Fibroblast of lung (primary cell): ENCODE measurements at regions not wholly inside any gene's neighbourhood (a gene's known extent, or its start where the extent isn't known, plus 50 kb on each side); places are given as distances from the start of the nearest gene placed in this dataset.

ENCODE experiments used
- DNase-seq, 2 donors: peaks; one replicate each; pipeline versions ENCODE4 v3.0.0 to v3.0.0-alpha.2; 2010; ENCODE audit warnings: low read depth in 2 of 2
- H2AFZ ChIP-seq: 2 replicates; pipeline ENCODE4 v1.5.1; 2012; ENCODE audit warnings: low read length, control low read depth, inconsistent platforms
- H3K27ac ChIP-seq: 2 replicates; pipeline ENCODE4 v1.5.1; 2011; ENCODE audit warnings: low read length, control low read depth; ENCODE audit not compliant: insufficient read depth
- H3K27me3 ChIP-seq: 2 replicates; pipeline ENCODE4 v1.5.1; 2011; ENCODE audit warnings: mild to moderate bottlenecking, low read length; ENCODE audit not compliant: control insufficient read depth, insufficient read depth
- H3K36me3 ChIP-seq: 2 replicates; pipeline ENCODE4 v1.5.1; 2011; ENCODE audit warnings: low read length; ENCODE audit not compliant: control insufficient read depth, insufficient read depth
- H3K4me1 ChIP-seq: 2 replicates; pipeline ENCODE4 v1.5.1; 2011; ENCODE audit warnings: low read length; ENCODE audit not compliant: control insufficient read depth, insufficient read depth; ENCODE audit errors: extremely low read depth
- H3K4me2 ChIP-seq: 2 replicates; pipeline ENCODE4 v1.5.1; 2011; ENCODE audit warnings: low read length, control low read depth; ENCODE audit not compliant: insufficient read depth; ENCODE audit errors: extremely low read depth
- H3K4me3 ChIP-seq, 4 experiments: fragments of 200-600 bp in 1 of 4; sonication (generic) in 1 of 4; replicated peaks in 1 of 4; 2 replicates each; pipeline ENCODE4 v1.5.1; 2011 to 2016; ENCODE audit warnings: low read length in 4 of 4, low read depth in 3 of 4, mild to moderate bottlenecking in 3 of 4, control low read depth in 2 of 4, inconsistent platforms in 1 of 4, mixed read lengths in 1 of 4; ENCODE audit not compliant: insufficient read depth in 1 of 4; ENCODE audit errors: control extremely low read depth in 1 of 4
- H3K79me2 ChIP-seq: 2 replicates; pipeline ENCODE4 v1.5.1; 2012; ENCODE audit warnings: mild to moderate bottlenecking, low read length, inconsistent platforms; ENCODE audit not compliant: control insufficient read depth, insufficient read depth
- H3K9ac ChIP-seq: 2 replicates; pipeline ENCODE4 v1.5.1; 2011; ENCODE audit warnings: mild to moderate bottlenecking, low read length, control low read depth; ENCODE audit not compliant: insufficient read depth
- H3K9me3 ChIP-seq: 2 replicates; pipeline ENCODE4 v1.5.1; 2012; ENCODE audit warnings: low read depth, low read length; ENCODE audit not compliant: control insufficient read depth, insufficient read depth
- H4K20me1 ChIP-seq: 2 replicates; pipeline ENCODE4 v1.5.1; 2011; ENCODE audit warnings: low read length; ENCODE audit not compliant: control insufficient read depth, insufficient read depth; ENCODE audit errors: extremely low read depth
- CTCF ChIP-seq, 2 donors: IDR thresholded peaks in 1 of 2; conservative IDR thresholded peaks in 1 of 2; 1 replicate in 1 of 2; 2 replicates in 1 of 2; pipeline ENCODE4 v1.5.1; 2011 to 2012; ENCODE audit warnings: low read length in 2 of 2, control low read depth in 1 of 2, inconsistent platforms in 1 of 2, low read depth in 1 of 2, mild to moderate bottlenecking in 1 of 2
- EZH2 ChIP-seq: IDR thresholded peaks from 2 replicates; pipeline ENCODE4 v1.5.1; 2012; ENCODE audit warnings: low read length, control low read depth, mild to moderate bottlenecking; ENCODE audit errors: missing control alignments

- Histone ChIP-seq H3K9me3 (no peaks in the 10 kb centered on the region), H3K27ac (no peak overlapping the region), H2AFZ (no peak overlapping the region), H4K20me1 (no peaks in the 10 kb centered on the region), H3K4me3 (no peak overlapping the region), H3K79me2 (no peaks in the 10 kb centered on the region), H3K9ac (no peak overlapping the region), H3K36me3 (no peaks in the 10 kb centered on the region), H3K4me1 (no peaks in the 10 kb centered on the region), H3K27me3 (no peaks in the 10 kb centered on the region), H3K4me2 (no peak overlapping the region)
- no peak for DNase-seq
- no peak for TF ChIP-seq EZH2
- no peak for TF ChIP-seq CTCF (conservative IDR thresholded peaks at IDR 0.05 in 1 of 2, IDR thresholded peaks at IDR 0.05 in 1 of 2; ENCODE audit: low read depth in 1 of 2, low read length in 2 of 2)
Observed at GRCh38 chr5:58360794-58361193, 99.1 kb downstream of the PLK2 start.

GRCh38 chr5:58359981-58360380 is 99.9 kb downstream of the PLK2 start:
- H3K4me3 ChIP-seq = no peak overlapping the region
- no peak overlapping the region for H3K4me2 ChIP-seq
- H3K36me3 ChIP-seq = no peaks in the 10 kb centered on the region
- no peaks in the 10 kb centered on the region for H4K20me1 ChIP-seq
- no peaks in the 10 kb centered on the region for H3K79me2 ChIP-seq
- H3K9ac ChIP-seq = no peak overlapping the region
- no peaks in the 10 kb centered on the region for H3K9me3 ChIP-seq
- TF ChIP-seq EZH2 = no peak
- no peak for TF ChIP-seq CTCF (conservative IDR thresholded peaks at IDR 0.05 in 1 of 2, IDR thresholded peaks at IDR 0.05 in 1 of 2; ENCODE audit: low read depth in 1 of 2, low read length in 2 of 2)
- H3K4me1 ChIP-seq = no peaks in the 10 kb centered on the region
- no peak overlapping the region for H3K27ac ChIP-seq
- no peak for DNase-seq
- no peak overlapping the region for H2AFZ ChIP-seq
- H3K27me3 ChIP-seq = no peaks in the 10 kb centered on the region

GRCh38 chr5:58358501-58359178 is 101.2 kb downstream of the PLK2 start:
- Histone ChIP-seq H2AFZ (no peak overlapping the region), H3K9me3 (no peaks in the 10 kb centered on the region), H3K4me3 (no peak overlapping the region), H3K79me2 (no peaks in the 10 kb centered on the region), H3K9ac (no peak overlapping the region), H4K20me1 (no peaks in the 10 kb centered on the region), H3K4me1 (no peaks in the 10 kb centered on the region), H3K27me3 (no peaks in the 10 kb centered on the region), H3K4me2 (no peak overlapping the region), H3K27ac (no peak overlapping the region), H3K36me3 (no peaks in the 10 kb centered on the region)
- DNase-seq = no peak
- TF ChIP-seq EZH2 = no peak
- no peak for TF ChIP-seq CTCF (conservative IDR thresholded peaks at IDR 0.05 in 1 of 2, IDR thresholded peaks at IDR 0.05 in 1 of 2; ENCODE audit: low read depth in 1 of 2, low read length in 2 of 2)
